ENCODE measurements at regions not wholly inside any gene's neighbourhood (a gene's known extent, or its start where the extent isn't known, plus 50 kb on each side); places are given as distances from the start of the nearest gene placed in this dataset.

DNA sequence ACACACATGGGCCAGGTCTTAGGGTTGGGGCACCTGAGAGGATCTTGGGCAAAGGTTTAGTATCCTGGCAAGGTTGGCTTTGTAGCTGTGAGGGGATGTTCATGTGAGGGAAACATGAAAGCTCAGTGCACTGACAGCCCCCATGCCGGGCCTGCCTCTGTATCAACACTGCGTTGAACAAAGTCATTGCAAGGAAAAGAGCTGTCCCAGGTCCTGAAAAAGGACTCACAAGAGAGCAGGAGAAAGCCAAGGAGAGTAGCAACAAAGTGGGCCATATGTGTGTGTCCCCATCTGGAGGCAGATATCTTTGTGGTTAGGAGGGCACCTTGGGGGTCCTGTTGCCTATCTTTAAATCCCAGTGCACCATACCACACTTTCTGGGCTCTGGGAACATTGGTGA, 237.8 kb upstream of the THSD7B start:
- DNase-seq (ENCODE audit: extremely low read depth in 1 of 4, low spot score in 3 of 4) (peak in 2 of 4 experiments; percentile 11 to 45), ATAC-seq (peak; percentile 68; the same call in 1 of the 3 replicates), FAIRE-seq (no peak)
- in situ Hi-C loops (cut with MboI): no loop called here
- no peak overlapping the region for H2AFZ ChIP-seq (ENCODE audit: low read depth, low read length)
- no peaks in the 10 kb centered on the region for H3K36me3 ChIP-seq (ENCODE audit: control insufficient read depth, insufficient read depth, low read length)
- H3K4me2 ChIP-seq (ENCODE audit: insufficient read depth, low read length): no peak overlapping the region
- H3K4me1 ChIP-seq (replicated peaks in 1 of 2; ENCODE audit: control insufficient read depth in 2 of 2, insufficient read depth in 2 of 2, low read length in 2 of 2): no peaks in the 10 kb centered on the region
- H3K9ac ChIP-seq (ENCODE audit: insufficient read depth in 1 of 2, low read depth in 2 of 2, low read length in 2 of 2): no peak overlapping the region
- intact Hi-C loops (cut with micrococcal nuclease): no loop called here
- ChIA-PET POLR2A (no interaction called here), CTCF (ENCODE audit: low intra/inter-chr PET ratio) (no interaction called here)
- no TSS peak for BruUV-seq (replicated peaks)
- 0% methylated on average over 2 of the region's 2 CpGs for WGBS (ENCODE audit: insufficient coverage, low coverage, missing lambda C conversion rate)
- peaks cover 2% of the 10 kb centered on the region for H3K9me1 ChIP-seq (ENCODE audit: control insufficient read depth, insufficient read depth, low read length)
- H3K79me2 ChIP-seq (ENCODE audit: control insufficient read depth, insufficient read depth, low read length): no peaks in the 10 kb centered on the region
- H3K27ac ChIP-seq (ENCODE audit: extremely low read depth, low read depth, low read length): no peak overlapping the region
- no peaks in the 10 kb centered on the region for H4K20me1 ChIP-seq (replicated peaks; ENCODE audit: control insufficient read depth, insufficient read depth, low read length)
- no peaks in the 10 kb centered on the region for H3K9me3 ChIP-seq (replicated peaks; ENCODE audit: control insufficient read depth, insufficient read depth, low read depth, low read length)
- H3K27me3 ChIP-seq (ENCODE audit: control insufficient read depth in 2 of 2, insufficient read depth in 2 of 2, low read length in 2 of 2): no peaks in the 10 kb centered on the region
- no peak overlapping the region for H3K4me3 ChIP-seq
- TF ChIP-seq EHMT2 (IDR thresholded peaks at IDR 0.05): peak; percentile 98
- no peak for TF ChIP-seq TCF7L2 (IDR thresholded peaks at IDR 0.05; ENCODE audit: low read depth, low read length)
- peak; percentile 91 for TF ChIP-seq MIER1 (IDR thresholded peaks at IDR 0.05; ENCODE audit: low read depth)
- TF ChIP-seq ZNF561 (CRISPR knock-in tag; conservative IDR thresholded peaks at IDR 0.05): no peak
- TF ChIP-seq ZFP1 (CRISPR knock-in tag; IDR thresholded peaks at IDR 0.05): no peak
- no peak for TF ChIP-seq ZNF121 (CRISPR knock-in tag; conservative IDR thresholded peaks at IDR 0.05)
- TF ChIP-seq, protein P1, sequence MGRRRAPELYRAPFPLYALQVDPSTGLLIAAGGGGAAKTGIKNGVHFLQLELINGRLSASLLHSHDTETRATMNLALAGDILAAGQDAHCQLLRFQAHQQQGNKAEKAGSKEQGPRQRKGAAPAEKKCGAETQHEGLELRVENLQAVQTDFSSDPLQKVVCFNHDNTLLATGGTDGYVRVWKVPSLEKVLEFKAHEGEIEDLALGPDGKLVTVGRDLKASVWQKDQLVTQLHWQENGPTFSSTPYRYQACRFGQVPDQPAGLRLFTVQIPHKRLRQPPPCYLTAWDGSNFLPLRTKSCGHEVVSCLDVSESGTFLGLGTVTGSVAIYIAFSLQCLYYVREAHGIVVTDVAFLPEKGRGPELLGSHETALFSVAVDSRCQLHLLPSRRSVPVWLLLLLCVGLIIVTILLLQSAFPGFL (CRISPR knock-in tag; IDR thresholded peaks at IDR 0.05): no peak
- TF ChIP-seq SAFB2 (IDR thresholded peaks at IDR 0.05; ENCODE audit: borderline replicate concordance, low read depth, low read length, severe bottlenecking): no peak
- TF ChIP-seq, protein P2, sequence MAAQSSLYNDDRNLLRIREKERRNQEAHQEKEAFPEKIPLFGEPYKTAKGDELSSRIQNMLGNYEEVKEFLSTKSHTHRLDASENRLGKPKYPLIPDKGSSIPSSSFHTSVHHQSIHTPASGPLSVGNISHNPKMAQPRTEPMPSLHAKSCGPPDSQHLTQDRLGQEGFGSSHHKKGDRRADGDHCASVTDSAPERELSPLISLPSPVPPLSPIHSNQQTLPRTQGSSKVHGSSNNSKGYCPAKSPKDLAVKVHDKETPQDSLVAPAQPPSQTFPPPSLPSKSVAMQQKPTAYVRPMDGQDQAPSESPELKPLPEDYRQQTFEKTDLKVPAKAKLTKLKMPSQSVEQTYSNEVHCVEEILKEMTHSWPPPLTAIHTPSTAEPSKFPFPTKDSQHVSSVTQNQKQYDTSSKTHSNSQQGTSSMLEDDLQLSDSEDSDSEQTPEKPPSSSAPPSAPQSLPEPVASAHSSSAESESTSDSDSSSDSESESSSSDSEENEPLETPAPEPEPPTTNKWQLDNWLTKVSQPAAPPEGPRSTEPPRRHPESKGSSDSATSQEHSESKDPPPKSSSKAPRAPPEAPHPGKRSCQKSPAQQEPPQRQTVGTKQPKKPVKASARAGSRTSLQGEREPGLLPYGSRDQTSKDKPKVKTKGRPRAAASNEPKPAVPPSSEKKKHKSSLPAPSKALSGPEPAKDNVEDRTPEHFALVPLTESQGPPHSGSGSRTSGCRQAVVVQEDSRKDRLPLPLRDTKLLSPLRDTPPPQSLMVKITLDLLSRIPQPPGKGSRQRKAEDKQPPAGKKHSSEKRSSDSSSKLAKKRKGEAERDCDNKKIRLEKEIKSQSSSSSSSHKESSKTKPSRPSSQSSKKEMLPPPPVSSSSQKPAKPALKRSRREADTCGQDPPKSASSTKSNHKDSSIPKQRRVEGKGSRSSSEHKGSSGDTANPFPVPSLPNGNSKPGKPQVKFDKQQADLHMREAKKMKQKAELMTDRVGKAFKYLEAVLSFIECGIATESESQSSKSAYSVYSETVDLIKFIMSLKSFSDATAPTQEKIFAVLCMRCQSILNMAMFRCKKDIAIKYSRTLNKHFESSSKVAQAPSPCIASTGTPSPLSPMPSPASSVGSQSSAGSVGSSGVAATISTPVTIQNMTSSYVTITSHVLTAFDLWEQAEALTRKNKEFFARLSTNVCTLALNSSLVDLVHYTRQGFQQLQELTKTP (IDR thresholded peaks at IDR 0.05; ENCODE audit: low read depth in 1 of 2, partially characterized antibody in 2 of 2): peak in 1 of 2 experiments; percentile 32
- TF ChIP-seq ZNF584 (CRISPR knock-in tag; IDR thresholded peaks at IDR 0.05; ENCODE audit: low read depth): 0 out of 2 replicates have a peak, but pooled peaks have one; percentile 32
- TF ChIP-seq SRF (CRISPR knock-in tag; IDR thresholded peaks at IDR 0.05): no peak
- no peak for TF ChIP-seq MECOM (CRISPR knock-in tag; IDR thresholded peaks at IDR 0.05)
- no peak for TF ChIP-seq ZNF224 (CRISPR knock-in tag; IDR thresholded peaks at IDR 0.05)
- TF ChIP-seq, protein P3, sequence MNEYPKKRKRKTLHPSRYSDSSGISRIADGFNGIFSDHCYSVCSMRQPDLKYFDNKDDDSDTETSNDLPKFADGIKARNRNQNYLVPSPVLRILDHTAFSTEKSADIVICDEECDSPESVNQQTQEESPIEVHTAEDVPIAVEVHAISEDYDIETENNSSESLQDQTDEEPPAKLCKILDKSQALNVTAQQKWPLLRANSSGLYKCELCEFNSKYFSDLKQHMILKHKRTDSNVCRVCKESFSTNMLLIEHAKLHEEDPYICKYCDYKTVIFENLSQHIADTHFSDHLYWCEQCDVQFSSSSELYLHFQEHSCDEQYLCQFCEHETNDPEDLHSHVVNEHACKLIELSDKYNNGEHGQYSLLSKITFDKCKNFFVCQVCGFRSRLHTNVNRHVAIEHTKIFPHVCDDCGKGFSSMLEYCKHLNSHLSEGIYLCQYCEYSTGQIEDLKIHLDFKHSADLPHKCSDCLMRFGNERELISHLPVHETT (CRISPR knock-in tag; conservative IDR thresholded peaks at IDR 0.05 in 1 of 2, IDR thresholded peaks at IDR 0.05 in 1 of 2): 0 out of 4 replicates have a peak, but pooled peaks of 1 of the 2 experiments have one; percentile 29
- no peak for TF ChIP-seq MYBL2 (IDR thresholded peaks at IDR 0.05; ENCODE audit: low read depth)
- no peak for TF ChIP-seq MYBL2 (CRISPR knock-in tag; IDR thresholded peaks at IDR 0.05; ENCODE audit: borderline replicate concordance)
